Activated CD4-positive, alpha-beta T cell treated with anti-CD3 and anti-CD28 coated beads, Interleukin-2, amount 10 ng/mL, durations not matched to agents 24 days and 14 days (primary cell): ENCODE measurements at regions not wholly inside any gene's neighbourhood (a gene's known extent, or its start where the extent isn't known, plus 50 kb on each side); places are given as distances from the start of the nearest gene placed in this dataset.
"Not testable (repeated sequence)": the region's sequence is repeated elsewhere in the genome, so short reads cannot be mapped to it uniquely, and the experiment has no call there.

Experiments used
- DNase-seq: peaks from one replicate; pipeline ENCODE4 v3.0.0; 2022
- H3K27ac Mint-ChIP-seq: one replicate; pipeline ENCODE4 v1.8.0; 2022; ENCODE audit warnings: mild to moderate bottlenecking, mixed read lengths
- H3K27me3 Mint-ChIP-seq: one replicate; pipeline ENCODE4 v1.8.0; 2022; ENCODE audit warnings: mixed read lengths
- H3K36me3 Mint-ChIP-seq: one replicate; pipeline ENCODE4 v1.8.0; 2022; ENCODE audit warnings: low read depth, mild to moderate bottlenecking, mixed read lengths
- H3K4me1 Mint-ChIP-seq: one replicate; pipeline ENCODE4 v1.8.0; 2021; ENCODE audit warnings: mixed read lengths
- H3K4me3 Mint-ChIP-seq: one replicate; pipeline ENCODE4 v1.8.0; 2022; ENCODE audit warnings: mild to moderate bottlenecking, moderate library complexity, mixed read lengths
- H3K9me3 Mint-ChIP-seq: one replicate; pipeline ENCODE4 v1.8.0; 2021; ENCODE audit warnings: mixed read lengths
- intact Hi-C: fragments of 100-400 bp; cut with micrococcal nuclease; formaldehyde crosslinking; loops from one replicate; pipeline ENCODE4 v1.15.1; 2023

- DNase-seq: no peak
- no peak overlapping the region for H3K27ac Mint-ChIP-seq
- no peaks in the 10 kb centered on the region for H3K36me3 Mint-ChIP-seq
- no peaks in the 10 kb centered on the region for H3K4me1 Mint-ChIP-seq
- no peaks in the 10 kb centered on the region for H3K27me3 Mint-ChIP-seq
- no peak overlapping the region for H3K4me3 Mint-ChIP-seq
- intact Hi-C loops: no loop called here
- no peaks in the 10 kb centered on the region for H3K9me3 Mint-ChIP-seq
Observed at GRCh38 chr3:137820366-137820765, 56.3 kb downstream of the SOX14 start.

- no peak for DNase-seq
- Mint-ChIP-seq H3K36me3 (no peaks in the 10 kb centered on the region), H3K27me3 (no peaks in the 10 kb centered on the region), H3K27ac (no peak overlapping the region), H3K4me1 (no peaks in the 10 kb centered on the region), H3K9me3 (peaks cover 11% of the 10 kb centered on the region), H3K4me3 (no peak overlapping the region)
- intact Hi-C loops: no loop called here
Observed at GRCh38 chr3:137835096-137835495, 71.0 kb downstream of the SOX14 start.

GRCh38 chr3:137845194-137845593 lies 81.1 kb downstream of the SOX14 start:
- no peaks in the 10 kb centered on the region for H3K27me3 Mint-ChIP-seq
- intact Hi-C loops: no loop called here
- H3K9me3 Mint-ChIP-seq: no peaks in the 10 kb centered on the region
- DNase-seq: no peak
- no peaks in the 10 kb centered on the region for H3K36me3 Mint-ChIP-seq
- no peak overlapping the region for H3K4me3 Mint-ChIP-seq
- H3K4me1 Mint-ChIP-seq: no peaks in the 10 kb centered on the region
- H3K27ac Mint-ChIP-seq: no peak overlapping the region

GRCh38 chr3:137845666-137846065 lies 81.6 kb downstream of the SOX14 start:
- no peak for DNase-seq
- H3K27me3 Mint-ChIP-seq: no peaks in the 10 kb centered on the region
- no peak overlapping the region for H3K4me3 Mint-ChIP-seq
- no peaks in the 10 kb centered on the region for H3K36me3 Mint-ChIP-seq
- no peak overlapping the region for H3K27ac Mint-ChIP-seq
- no peaks in the 10 kb centered on the region for H3K4me1 Mint-ChIP-seq
- intact Hi-C loops: no loop called here
- no peaks in the 10 kb centered on the region for H3K9me3 Mint-ChIP-seq

- no peak overlapping the region for H3K27ac Mint-ChIP-seq
- no peaks in the 10 kb centered on the region for H3K9me3 Mint-ChIP-seq
- intact Hi-C loops: no loop called here
- no peak overlapping the region for H3K4me3 Mint-ChIP-seq
- no peaks in the 10 kb centered on the region for H3K36me3 Mint-ChIP-seq
- DNase-seq: no peak
- H3K27me3 Mint-ChIP-seq: no peaks in the 10 kb centered on the region
- no peaks in the 10 kb centered on the region for H3K4me1 Mint-ChIP-seq
Observed at GRCh38 chr3:137852391-137852830, 88.3 kb downstream of the SOX14 start.

- Mint-ChIP-seq H3K27me3 (no peaks in the 10 kb centered on the region), H3K4me1 (no peaks in the 10 kb centered on the region), H3K4me3 (no peak overlapping the region), H3K9me3 (no peaks in the 10 kb centered on the region), H3K36me3 (no peaks in the 10 kb centered on the region), H3K27ac (no peak overlapping the region)
- intact Hi-C loops: no loop called here
- DNase-seq: no peak
Observed at GRCh38 chr3:137854533-137855261, 90.6 kb downstream of the SOX14 start.

GRCh38 chr3:137866001-137866400 lies 101.9 kb downstream of the SOX14 start:
- Mint-ChIP-seq H3K4me1 (no peaks in the 10 kb centered on the region), H3K9me3 (peaks cover 5% of the 10 kb centered on the region), H3K27me3 (no peaks in the 10 kb centered on the region), H3K27ac (no peak overlapping the region), H3K36me3 (no peaks in the 10 kb centered on the region), H3K4me3 (no peak overlapping the region)
- intact Hi-C loops: no loop called here
- DNase-seq: peak; percentile 13

GRCh38 chr3:137866933-137867332 lies 102.8 kb downstream of the SOX14 start:
- no peak for DNase-seq
- no peak overlapping the region for H3K27ac Mint-ChIP-seq
- H3K36me3 Mint-ChIP-seq: no peaks in the 10 kb centered on the region
- no peaks in the 10 kb centered on the region for H3K4me1 Mint-ChIP-seq
- H3K9me3 Mint-ChIP-seq: peaks cover 14% of the 10 kb centered on the region
- intact Hi-C loops: no loop called here
- H3K4me3 Mint-ChIP-seq: no peak overlapping the region
- H3K27me3 Mint-ChIP-seq: no peaks in the 10 kb centered on the region

GRCh38 chr3:137867611-137868010 lies 103.5 kb downstream of the SOX14 start:
- no peak for DNase-seq
- H3K27ac Mint-ChIP-seq: no peak overlapping the region
- H3K36me3 Mint-ChIP-seq: no peaks in the 10 kb centered on the region
- H3K9me3 Mint-ChIP-seq: peaks cover 18% of the 10 kb centered on the region
- no peak overlapping the region for H3K4me3 Mint-ChIP-seq
- H3K27me3 Mint-ChIP-seq: no peaks in the 10 kb centered on the region
- H3K4me1 Mint-ChIP-seq: no peaks in the 10 kb centered on the region
- intact Hi-C loops: no loop called here

GRCh38 chr3:137869022-137869421 lies 104.9 kb downstream of the SOX14 start:
- H3K4me1 Mint-ChIP-seq: no peaks in the 10 kb centered on the region
- no peaks in the 10 kb centered on the region for H3K36me3 Mint-ChIP-seq
- DNase-seq: no peak
- H3K4me3 Mint-ChIP-seq: no peak overlapping the region
- intact Hi-C loops: no loop called here
- H3K9me3 Mint-ChIP-seq: peaks cover 18% of the 10 kb centered on the region
- no peak overlapping the region for H3K27ac Mint-ChIP-seq
- H3K27me3 Mint-ChIP-seq: no peaks in the 10 kb centered on the region

GRCh38 chr3:137872589-137872988 lies 108.5 kb downstream of the SOX14 start:
- H3K27me3 Mint-ChIP-seq, H3K27ac Mint-ChIP-seq, DNase-seq, H3K36me3 Mint-ChIP-seq, H3K4me1 Mint-ChIP-seq, H3K4me3 Mint-ChIP-seq, intact Hi-C loops: not testable (repeated sequence)
- peaks cover 21% of the 10 kb centered on the region for H3K9me3 Mint-ChIP-seq

GRCh38 chr3:137896842-137897241 lies 113.1 kb upstream of the CLDN18 start:
- intact Hi-C loops, H3K27me3 Mint-ChIP-seq, H3K4me1 Mint-ChIP-seq, H3K27ac Mint-ChIP-seq, H3K36me3 Mint-ChIP-seq, H3K4me3 Mint-ChIP-seq, H3K9me3 Mint-ChIP-seq, DNase-seq: not testable (repeated sequence)

GRCh38 chr3:137906985-137907649 lies 102.8 kb upstream of the CLDN18 start:
- H3K9me3 Mint-ChIP-seq: peaks cover 7% of the 10 kb centered on the region

GRCh38 chr3:137924628-137925027 lies 85.3 kb upstream of the CLDN18 start:
- no peak for DNase-seq
- Mint-ChIP-seq H3K27me3 (peaks cover 5% of the 10 kb centered on the region), H3K4me3 (no peak overlapping the region)

More at GRCh38 chr3:137906985-137907649, 102.8 kb upstream of the CLDN18 start:
- Mint-ChIP-seq H3K36me3 (no peaks in the 10 kb centered on the region), H3K27me3 (no peaks in the 10 kb centered on the region), H3K4me3 (no peak overlapping the region), H3K27ac (no peak overlapping the region), H3K4me1 (no peaks in the 10 kb centered on the region)
- intact Hi-C loops: no loop called here
- no peak for DNase-seq

More at GRCh38 chr3:137924628-137925027, 85.3 kb upstream of the CLDN18 start:
- intact Hi-C loops: no loop called here
- Mint-ChIP-seq H3K36me3 (no peaks in the 10 kb centered on the region), H3K4me1 (no peaks in the 10 kb centered on the region), H3K27ac (no peak overlapping the region), H3K9me3 (no peaks in the 10 kb centered on the region)
